ENCODE measurements at regions not wholly inside any gene's neighbourhood (a gene's known extent, or its start where the extent isn't known, plus 50 kb on each side); places are given as distances from the start of the nearest gene placed in this dataset.

GRCh38 chr14:49408187-49408933, 177.8 kb downstream of the RPS29 start:
- Mint-ChIP-seq H3K4me1 (no peaks in the 10 kb centered on the region), H3K27me3 (peaks cover 20% of the 10 kb centered on the region), H3K4me3 (no peak overlapping the region), H3K9me3 (ENCODE audit: insufficient read depth) (no peaks in the 10 kb centered on the region), H3K27ac (no peak overlapping the region)
- POLR2A ChIA-PET = no interaction called here
- H3K9ac ChIP-seq (ENCODE audit: low read length) = no peak overlapping the region
- no peaks in the 10 kb centered on the region for H3K36me3 ChIP-seq (replicated peaks in 1 of 2; ENCODE audit: control extremely low read depth in 1 of 2, control insufficient read depth in 1 of 2, extremely low read depth in 1 of 2, insufficient read depth in 2 of 2, low read length in 1 of 2)
- no peaks in the 10 kb centered on the region for H3K9me3 ChIP-seq (ENCODE audit: control extremely low read depth in 1 of 3, control insufficient read depth in 2 of 3, insufficient read depth in 1 of 3, low read length in 2 of 3)
- H3K4me3 ChIP-seq (ENCODE audit: control extremely low read depth in 1 of 5, extremely low read depth in 1 of 5, insufficient read depth in 1 of 5, low read depth in 2 of 5, low read length in 4 of 5) = no peak overlapping the region
- H3K79me2 ChIP-seq (ENCODE audit: control insufficient read depth, insufficient read depth, low read length) = no peaks in the 10 kb centered on the region
- no CpG with 5 or more reads among the region's 1 CpG for WGBS (ENCODE audit: insufficient coverage)
- CTCF ChIA-PET = no interaction called here
- H3K4me2 ChIP-seq (replicated peaks; ENCODE audit: low read depth, low read length, poor library complexity, severe bottlenecking) = no peak overlapping the region
- H2AFZ ChIP-seq (ENCODE audit: insufficient read depth, low read depth, low read length, poor library complexity, severe bottlenecking) = no peak overlapping the region
- no peak for ATAC-seq (ENCODE audit: low read depth)
- TF ChIP-seq, protein P1, sequence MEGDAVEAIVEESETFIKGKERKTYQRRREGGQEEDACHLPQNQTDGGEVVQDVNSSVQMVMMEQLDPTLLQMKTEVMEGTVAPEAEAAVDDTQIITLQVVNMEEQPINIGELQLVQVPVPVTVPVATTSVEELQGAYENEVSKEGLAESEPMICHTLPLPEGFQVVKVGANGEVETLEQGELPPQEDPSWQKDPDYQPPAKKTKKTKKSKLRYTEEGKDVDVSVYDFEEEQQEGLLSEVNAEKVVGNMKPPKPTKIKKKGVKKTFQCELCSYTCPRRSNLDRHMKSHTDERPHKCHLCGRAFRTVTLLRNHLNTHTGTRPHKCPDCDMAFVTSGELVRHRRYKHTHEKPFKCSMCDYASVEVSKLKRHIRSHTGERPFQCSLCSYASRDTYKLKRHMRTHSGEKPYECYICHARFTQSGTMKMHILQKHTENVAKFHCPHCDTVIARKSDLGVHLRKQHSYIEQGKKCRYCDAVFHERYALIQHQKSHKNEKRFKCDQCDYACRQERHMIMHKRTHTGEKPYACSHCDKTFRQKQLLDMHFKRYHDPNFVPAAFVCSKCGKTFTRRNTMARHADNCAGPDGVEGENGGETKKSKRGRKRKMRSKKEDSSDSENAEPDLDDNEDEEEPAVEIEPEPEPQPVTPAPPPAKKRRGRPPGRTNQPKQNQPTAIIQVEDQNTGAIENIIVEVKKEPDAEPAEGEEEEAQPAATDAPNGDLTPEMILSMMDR (IDR thresholded peaks at IDR 0.05) = no peak
- TF ChIP-seq EZH2 (IDR thresholded peaks at IDR 0.05; ENCODE audit: borderline replicate concordance, insufficient read depth, low read depth, low read length, poor library complexity, severe bottlenecking) = no peak
- H4K20me1 ChIP-seq (ENCODE audit: control insufficient read depth, insufficient read depth, low read length, poor library complexity, severe bottlenecking) = no peaks in the 10 kb centered on the region
- H3K27ac ChIP-seq (ENCODE audit: low read length in 2 of 2) = no peak overlapping the region
- H3K27me3 ChIP-seq (replicated peaks in 1 of 4; ENCODE audit: control extremely low read depth in 1 of 4, control insufficient read depth in 3 of 4, insufficient read depth in 4 of 4, low read length in 3 of 4) = peaks cover 0 to 3% (median 1%) of the 10 kb centered on the region in 4 experiments
- DNase-seq = no peak
- H3K4me1 ChIP-seq (ENCODE audit: control insufficient read depth in 2 of 2, insufficient read depth in 2 of 2, low read length in 2 of 2) = no peaks in the 10 kb centered on the region
- intact Hi-C loops (cut with micrococcal nuclease) = no loop called here

GRCh38 chr14:49405291-49405690, 180.9 kb downstream of the RPS29 start:
- Mint-ChIP-seq H3K27ac (no peak overlapping the region), H3K27me3 (peaks cover 17% of the 10 kb centered on the region), H3K4me3 (no peak overlapping the region), H3K9me3 (ENCODE audit: insufficient read depth) (no peaks in the 10 kb centered on the region), H3K4me1 (no peaks in the 10 kb centered on the region)
- H3K27ac ChIP-seq (ENCODE audit: low read length in 2 of 2) = no peak overlapping the region
- no peak overlapping the region for H3K4me3 ChIP-seq (ENCODE audit: control extremely low read depth in 1 of 5, extremely low read depth in 1 of 5, insufficient read depth in 1 of 5, low read depth in 2 of 5, low read length in 4 of 5)
- no peak overlapping the region for H2AFZ ChIP-seq (ENCODE audit: insufficient read depth, low read depth, low read length, poor library complexity, severe bottlenecking)
- WGBS (ENCODE audit: insufficient coverage) = 100% methylated on average over 1 of the region's 3 CpGs
- H3K27me3 ChIP-seq (replicated peaks in 1 of 4; ENCODE audit: control extremely low read depth in 1 of 4, control insufficient read depth in 3 of 4, insufficient read depth in 4 of 4, low read length in 3 of 4) = no peaks in the 10 kb centered on the region
- intact Hi-C loops (cut with micrococcal nuclease) = no loop called here
- no peaks in the 10 kb centered on the region for H4K20me1 ChIP-seq (ENCODE audit: control insufficient read depth, insufficient read depth, low read length, poor library complexity, severe bottlenecking)
- no peak overlapping the region for H3K9ac ChIP-seq (ENCODE audit: low read length)
- no peaks in the 10 kb centered on the region for H3K79me2 ChIP-seq (ENCODE audit: control insufficient read depth, insufficient read depth, low read length)
- no peaks in the 10 kb centered on the region for H3K36me3 ChIP-seq (replicated peaks in 1 of 2; ENCODE audit: control extremely low read depth in 1 of 2, control insufficient read depth in 1 of 2, extremely low read depth in 1 of 2, insufficient read depth in 2 of 2, low read length in 1 of 2)
- CTCF ChIA-PET = no interaction called here
- POLR2A ChIA-PET = no interaction called here
- DNase-seq (no peak), ATAC-seq (ENCODE audit: low read depth) (no peak)
- no peak overlapping the region for H3K4me2 ChIP-seq (replicated peaks; ENCODE audit: low read depth, low read length, poor library complexity, severe bottlenecking)
- no peaks in the 10 kb centered on the region for H3K4me1 ChIP-seq (ENCODE audit: control insufficient read depth in 2 of 2, insufficient read depth in 2 of 2, low read length in 2 of 2)
- TF ChIP-seq, protein P1 (IDR thresholded peaks at IDR 0.05) = no peak
- no peak for TF ChIP-seq EZH2 (IDR thresholded peaks at IDR 0.05; ENCODE audit: borderline replicate concordance, insufficient read depth, low read depth, low read length, poor library complexity, severe bottlenecking)
- H3K9me3 ChIP-seq (ENCODE audit: control extremely low read depth in 1 of 3, control insufficient read depth in 2 of 3, insufficient read depth in 1 of 3, low read length in 2 of 3) = no peaks in the 10 kb centered on the region
